Fibroblast of lung (primary cell): ENCODE measurements at regions not wholly inside any gene's neighbourhood (a gene's known extent, or its start where the extent isn't known, plus 50 kb on each side); places are given as distances from the start of the nearest gene placed in this dataset.

Source experiments
- DNase-seq, 2 donors: peaks; one replicate each; pipeline versions ENCODE4 v3.0.0 to v3.0.0-alpha.2; 2010; ENCODE audit warnings: low read depth in 2 of 2
- H2AFZ ChIP-seq: 2 replicates; pipeline ENCODE4 v1.5.1; 2012; ENCODE audit warnings: low read length, control low read depth, inconsistent platforms
- H3K27ac ChIP-seq: 2 replicates; pipeline ENCODE4 v1.5.1; 2011; ENCODE audit warnings: low read length, control low read depth; ENCODE audit not compliant: insufficient read depth
- H3K27me3 ChIP-seq: 2 replicates; pipeline ENCODE4 v1.5.1; 2011; ENCODE audit warnings: mild to moderate bottlenecking, low read length; ENCODE audit not compliant: control insufficient read depth, insufficient read depth
- H3K36me3 ChIP-seq: 2 replicates; pipeline ENCODE4 v1.5.1; 2011; ENCODE audit warnings: low read length; ENCODE audit not compliant: control insufficient read depth, insufficient read depth
- H3K4me1 ChIP-seq: 2 replicates; pipeline ENCODE4 v1.5.1; 2011; ENCODE audit warnings: low read length; ENCODE audit not compliant: control insufficient read depth, insufficient read depth; ENCODE audit errors: extremely low read depth
- H3K4me2 ChIP-seq: 2 replicates; pipeline ENCODE4 v1.5.1; 2011; ENCODE audit warnings: low read length, control low read depth; ENCODE audit not compliant: insufficient read depth; ENCODE audit errors: extremely low read depth
- H3K4me3 ChIP-seq, 4 experiments: fragments of 200-600 bp in 1 of 4; sonication (generic) in 1 of 4; replicated peaks in 1 of 4; 2 replicates each; pipeline ENCODE4 v1.5.1; 2011 to 2016; ENCODE audit warnings: low read length in 4 of 4, low read depth in 3 of 4, mild to moderate bottlenecking in 3 of 4, control low read depth in 2 of 4, inconsistent platforms in 1 of 4, mixed read lengths in 1 of 4; ENCODE audit not compliant: insufficient read depth in 1 of 4; ENCODE audit errors: control extremely low read depth in 1 of 4
- H3K79me2 ChIP-seq: 2 replicates; pipeline ENCODE4 v1.5.1; 2012; ENCODE audit warnings: mild to moderate bottlenecking, low read length, inconsistent platforms; ENCODE audit not compliant: control insufficient read depth, insufficient read depth
- H3K9ac ChIP-seq: 2 replicates; pipeline ENCODE4 v1.5.1; 2011; ENCODE audit warnings: mild to moderate bottlenecking, low read length, control low read depth; ENCODE audit not compliant: insufficient read depth
- H3K9me3 ChIP-seq: 2 replicates; pipeline ENCODE4 v1.5.1; 2012; ENCODE audit warnings: low read depth, low read length; ENCODE audit not compliant: control insufficient read depth, insufficient read depth
- H4K20me1 ChIP-seq: 2 replicates; pipeline ENCODE4 v1.5.1; 2011; ENCODE audit warnings: low read length; ENCODE audit not compliant: control insufficient read depth, insufficient read depth; ENCODE audit errors: extremely low read depth
- EZH2 ChIP-seq: IDR thresholded peaks from 2 replicates; pipeline ENCODE4 v1.5.1; 2012; ENCODE audit warnings: low read length, control low read depth, mild to moderate bottlenecking; ENCODE audit errors: missing control alignments
- TF ChIP-seq, protein P1 (sequence below), 2 donors: IDR thresholded peaks in 1 of 2; conservative IDR thresholded peaks in 1 of 2; 1 replicate in 1 of 2; 2 replicates in 1 of 2; pipeline ENCODE4 v1.5.1; 2011 to 2012; ENCODE audit warnings: low read length in 2 of 2, control low read depth in 1 of 2, inconsistent platforms in 1 of 2, low read depth in 1 of 2, mild to moderate bottlenecking in 1 of 2

GRCh38 chr2:107621186-107622165 is 205.2 kb upstream of the RGPD4 start:
- H3K79me2 ChIP-seq, result no peaks in the 10 kb centered on the region
- no peak for DNase-seq
- no peaks in the 10 kb centered on the region for H3K27me3 ChIP-seq
- no peak overlapping the region for H3K4me2 ChIP-seq
- H3K36me3 ChIP-seq, result no peaks in the 10 kb centered on the region
- H3K9ac ChIP-seq, result no peak overlapping the region
- no peak overlapping the region for H2AFZ ChIP-seq
- H3K4me1 ChIP-seq, result no peaks in the 10 kb centered on the region
- TF ChIP-seq, protein P1, sequence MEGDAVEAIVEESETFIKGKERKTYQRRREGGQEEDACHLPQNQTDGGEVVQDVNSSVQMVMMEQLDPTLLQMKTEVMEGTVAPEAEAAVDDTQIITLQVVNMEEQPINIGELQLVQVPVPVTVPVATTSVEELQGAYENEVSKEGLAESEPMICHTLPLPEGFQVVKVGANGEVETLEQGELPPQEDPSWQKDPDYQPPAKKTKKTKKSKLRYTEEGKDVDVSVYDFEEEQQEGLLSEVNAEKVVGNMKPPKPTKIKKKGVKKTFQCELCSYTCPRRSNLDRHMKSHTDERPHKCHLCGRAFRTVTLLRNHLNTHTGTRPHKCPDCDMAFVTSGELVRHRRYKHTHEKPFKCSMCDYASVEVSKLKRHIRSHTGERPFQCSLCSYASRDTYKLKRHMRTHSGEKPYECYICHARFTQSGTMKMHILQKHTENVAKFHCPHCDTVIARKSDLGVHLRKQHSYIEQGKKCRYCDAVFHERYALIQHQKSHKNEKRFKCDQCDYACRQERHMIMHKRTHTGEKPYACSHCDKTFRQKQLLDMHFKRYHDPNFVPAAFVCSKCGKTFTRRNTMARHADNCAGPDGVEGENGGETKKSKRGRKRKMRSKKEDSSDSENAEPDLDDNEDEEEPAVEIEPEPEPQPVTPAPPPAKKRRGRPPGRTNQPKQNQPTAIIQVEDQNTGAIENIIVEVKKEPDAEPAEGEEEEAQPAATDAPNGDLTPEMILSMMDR (conservative IDR thresholded peaks at IDR 0.05 in 1 of 2, IDR thresholded peaks at IDR 0.05 in 1 of 2; ENCODE audit: low read depth in 1 of 2, low read length in 2 of 2), result no peak
- no peak for TF ChIP-seq EZH2
- H3K27ac ChIP-seq, result no peak overlapping the region
- no peak overlapping the region for H3K4me3 ChIP-seq
- no peaks in the 10 kb centered on the region for H4K20me1 ChIP-seq
- H3K9me3 ChIP-seq, result no peaks in the 10 kb centered on the region

- Histone ChIP-seq H3K27me3 (no peaks in the 10 kb centered on the region), H2AFZ (no peak overlapping the region), H3K27ac (no peak overlapping the region), H3K9ac (no peak overlapping the region), H3K4me1 (no peaks in the 10 kb centered on the region), H3K4me3 (no peak overlapping the region), H3K36me3 (no peaks in the 10 kb centered on the region), H3K79me2 (no peaks in the 10 kb centered on the region), H3K4me2 (no peak overlapping the region), H3K9me3 (no peaks in the 10 kb centered on the region), H4K20me1 (no peaks in the 10 kb centered on the region)
- peak in 1 of 2 donors; percentile 65 for DNase-seq
- TF ChIP-seq, protein P1 (conservative IDR thresholded peaks at IDR 0.05 in 1 of 2, IDR thresholded peaks at IDR 0.05 in 1 of 2; ENCODE audit: low read depth in 1 of 2, low read length in 2 of 2), result no peak
- no peak for TF ChIP-seq EZH2
Measured at GRCh38 chr2:107622741-107623310, 203.9 kb upstream of the RGPD4 start.

- no peaks in the 10 kb centered on the region for H3K9me3 ChIP-seq
- DNase-seq, result no peak
- no peak overlapping the region for H3K27ac ChIP-seq
- no peaks in the 10 kb centered on the region for H3K36me3 ChIP-seq
- H3K4me3 ChIP-seq, result no peak overlapping the region
- no peaks in the 10 kb centered on the region for H3K79me2 ChIP-seq
- TF ChIP-seq EZH2, result no peak
- TF ChIP-seq, protein P1 (conservative IDR thresholded peaks at IDR 0.05 in 1 of 2, IDR thresholded peaks at IDR 0.05 in 1 of 2; ENCODE audit: low read depth in 1 of 2, low read length in 2 of 2), result no peak
- H4K20me1 ChIP-seq, result no peaks in the 10 kb centered on the region
- H3K4me1 ChIP-seq, result no peaks in the 10 kb centered on the region
- H2AFZ ChIP-seq, result no peak overlapping the region
- H3K4me2 ChIP-seq, result no peak overlapping the region
- no peaks in the 10 kb centered on the region for H3K27me3 ChIP-seq
- no peak overlapping the region for H3K9ac ChIP-seq
Measured at GRCh38 chr2:107625982-107626381, 200.7 kb upstream of the RGPD4 start.
